HT-29 (cell line): ENCODE measurements at regions not wholly inside any gene's neighbourhood (a gene's known extent, or its start where the extent isn't known, plus 50 kb on each side); places are given as distances from the start of the nearest gene placed in this dataset.
"Not testable (repeated sequence)": the region's sequence is repeated elsewhere in the genome, so short reads cannot be mapped to it uniquely, and the experiment has no call there.

Source experiments
- DNase-seq: peaks from one replicate; pipeline ENCODE4 v3.0.0-alpha.2; 2015; ENCODE audit warnings: low spot score

DNA sequence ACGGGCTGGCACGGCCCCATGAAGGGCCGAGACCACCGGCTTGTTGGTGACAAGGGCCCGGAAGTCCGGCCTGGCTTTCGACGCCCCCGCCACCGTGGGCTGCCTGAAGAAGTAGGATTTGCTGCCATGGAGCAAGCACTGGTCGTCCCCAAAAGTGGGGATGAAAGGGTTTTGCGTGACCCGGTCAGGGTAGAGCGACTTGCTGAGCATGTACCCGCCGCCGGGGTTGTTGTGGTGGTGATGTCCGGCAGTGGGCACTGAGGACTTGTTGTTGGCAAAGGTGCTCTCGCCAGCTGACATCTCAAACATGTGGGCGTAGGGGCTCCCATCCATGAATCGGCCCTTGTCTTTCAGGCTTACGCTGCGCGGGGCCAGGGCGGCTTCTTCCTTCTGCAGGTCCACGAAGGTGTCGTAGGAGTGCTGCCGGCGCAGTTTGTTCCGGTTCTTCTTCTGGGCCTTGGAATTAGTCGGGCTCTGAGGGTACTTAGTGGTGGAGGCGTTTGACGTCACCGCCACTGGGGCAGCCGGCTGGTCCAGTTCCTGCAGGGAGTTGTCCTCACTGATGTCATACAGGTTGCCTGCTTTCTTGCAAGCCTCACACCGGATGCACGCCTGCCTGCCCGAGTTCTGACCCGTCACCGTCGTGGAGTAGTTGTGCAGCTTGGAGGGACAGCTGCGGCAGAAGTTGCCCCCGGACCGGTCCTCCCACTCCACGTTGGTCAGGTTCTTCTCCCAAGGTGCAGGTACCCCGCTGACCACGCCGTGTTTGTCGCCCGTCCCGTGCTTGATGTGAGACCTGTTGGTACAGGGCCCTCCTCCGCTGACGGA lies 366.6 kb downstream of the EMP1 start:
- DNase-seq, result no peak

- no peak for DNase-seq
Measured at GRCh38 chr12:13561923-13562322, 365.4 kb downstream of the EMP1 start.

- DNase-seq, result peak; percentile 94
Measured at GRCh38 chr12:13559318-13559978, 362.9 kb downstream of the EMP1 start.

DNA sequence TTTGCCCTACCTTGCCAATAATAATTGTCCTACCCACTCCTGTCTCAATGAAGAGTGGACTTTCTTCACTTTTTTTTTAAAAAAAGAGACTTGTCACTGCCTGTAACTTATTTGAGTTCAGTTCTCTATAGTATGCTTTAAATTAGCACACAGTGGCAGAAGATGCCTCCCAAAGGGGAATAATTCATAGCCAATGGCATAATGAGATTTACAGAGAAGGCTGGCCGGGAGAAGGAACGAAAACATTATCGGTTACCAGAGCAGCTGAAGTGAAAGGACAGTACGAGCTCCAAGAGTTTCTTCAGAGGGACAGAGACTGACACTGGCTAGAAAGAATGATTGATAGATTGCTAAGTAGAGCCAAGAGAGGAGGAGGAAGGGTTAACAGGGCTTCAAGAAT lies 356.3 kb downstream of the EMP1 start:
- no peak for DNase-seq

DNA sequence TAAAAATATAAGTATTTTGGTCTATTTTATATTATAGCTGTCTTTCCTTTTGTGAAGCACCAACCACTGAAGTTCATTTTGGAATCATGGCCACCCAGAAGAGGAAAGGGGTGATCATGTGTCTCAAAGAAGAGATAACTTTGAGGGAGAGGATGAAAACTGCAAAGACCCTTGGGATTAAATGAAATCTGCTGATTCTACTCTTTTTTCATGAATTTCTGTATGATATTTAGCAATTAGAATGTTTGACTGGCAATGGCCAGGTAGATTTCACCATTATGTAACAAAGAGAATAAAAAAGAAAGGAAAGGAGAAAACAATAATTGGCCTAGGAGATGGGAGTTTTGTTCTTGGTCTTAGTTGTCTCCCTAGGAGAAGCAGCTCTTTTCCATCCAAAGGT lies 350.8 kb downstream of the EMP1 start:
- DNase-seq, result no peak

DNA sequence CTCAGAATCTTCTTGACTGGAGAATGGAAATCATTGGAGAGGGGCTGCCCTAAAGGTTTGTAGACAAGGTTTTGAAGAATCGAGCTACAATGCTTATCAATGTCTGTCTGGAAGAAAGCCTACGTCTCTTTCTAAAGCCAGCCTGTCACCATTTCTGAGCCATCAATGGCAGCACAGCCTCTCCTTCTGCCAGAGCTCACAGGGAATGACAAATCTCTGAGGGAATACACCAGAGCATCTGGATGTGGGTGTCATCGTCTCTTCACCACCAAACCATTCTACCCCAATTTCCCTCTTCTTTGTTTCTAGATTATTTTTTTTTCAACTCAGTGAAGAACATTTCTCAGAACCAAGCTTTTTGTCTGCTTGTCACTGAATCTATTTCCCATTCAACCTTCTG lies 349.7 kb downstream of the EMP1 start:
- no peak for DNase-seq

GRCh38 chr12:13539051-13539450 lies 342.5 kb downstream of the EMP1 start:
- peak; percentile 32 for DNase-seq

DNA sequence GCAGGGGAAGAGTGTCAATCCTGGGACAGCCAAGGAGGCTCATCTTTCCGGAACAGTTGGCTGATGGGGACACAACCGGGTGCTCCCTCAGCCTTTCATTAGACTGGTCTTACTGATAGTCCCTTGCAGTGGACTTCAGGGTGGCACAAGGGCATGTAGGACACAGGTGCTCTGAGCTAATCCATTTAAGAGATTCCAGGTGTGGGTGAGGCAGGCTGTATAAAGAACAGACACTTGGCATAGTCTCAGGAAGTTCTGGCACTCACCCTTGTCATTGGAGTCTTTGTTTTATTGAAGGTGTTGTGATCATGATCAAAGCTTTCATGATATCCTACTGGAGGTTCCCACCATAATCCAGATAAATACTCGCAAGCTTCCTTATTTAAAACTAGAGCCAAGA lies 341.6 kb downstream of the EMP1 start:
- peak; percentile 62 for DNase-seq

DNA sequence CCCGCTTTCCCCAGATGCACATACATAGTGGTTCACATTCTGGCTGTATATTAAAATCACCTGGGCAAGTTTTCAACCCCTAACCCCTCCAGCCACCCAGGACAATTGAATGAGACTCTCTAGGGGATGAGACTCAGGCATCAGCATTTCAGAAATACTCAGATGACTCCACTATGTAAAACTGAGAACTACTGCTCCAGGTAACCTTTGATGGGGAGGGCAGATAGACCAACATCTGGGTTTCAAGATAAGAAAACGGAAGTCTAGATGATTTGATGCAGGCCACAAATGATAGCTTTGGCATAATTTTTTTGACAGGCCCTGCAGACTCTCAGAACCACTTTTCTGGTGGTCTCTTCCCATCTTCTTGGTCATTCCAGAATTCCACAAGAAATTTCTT lies 341.1 kb downstream of the EMP1 start:
- DNase-seq, result no peak

DNA sequence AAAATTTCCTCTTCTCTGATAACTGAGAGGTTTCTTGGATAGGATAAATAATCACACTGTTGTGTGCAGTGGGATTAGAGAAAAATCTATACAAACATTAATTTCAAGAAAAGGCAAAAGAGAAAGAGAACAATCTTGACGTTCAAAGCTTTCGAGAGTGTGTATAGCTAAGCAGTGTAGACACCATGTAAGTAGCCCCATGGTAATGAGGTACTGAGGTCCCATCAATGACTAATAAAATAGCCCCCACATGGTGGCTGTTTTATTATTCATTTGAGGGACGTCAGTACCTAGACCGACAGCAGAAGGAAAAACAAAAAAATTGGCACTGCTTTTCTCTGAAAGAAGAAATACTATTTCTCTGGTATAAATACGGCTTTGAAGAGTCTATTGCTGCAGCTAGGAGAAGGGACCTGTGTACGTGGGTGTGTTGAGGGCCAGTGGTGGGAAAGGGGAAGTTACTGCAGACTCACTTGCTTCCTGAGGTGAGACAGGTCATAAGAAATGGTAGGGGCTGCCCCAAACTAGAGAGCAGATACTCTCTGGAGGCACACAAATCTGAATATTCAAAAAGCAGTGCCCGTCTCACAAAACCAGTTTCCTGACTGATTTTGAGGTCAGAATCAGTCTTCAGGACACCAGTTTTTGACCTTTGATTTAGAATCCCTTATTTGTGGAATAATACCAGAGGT lies 339.8 kb downstream of the EMP1 start:
- no peak for DNase-seq

DNA sequence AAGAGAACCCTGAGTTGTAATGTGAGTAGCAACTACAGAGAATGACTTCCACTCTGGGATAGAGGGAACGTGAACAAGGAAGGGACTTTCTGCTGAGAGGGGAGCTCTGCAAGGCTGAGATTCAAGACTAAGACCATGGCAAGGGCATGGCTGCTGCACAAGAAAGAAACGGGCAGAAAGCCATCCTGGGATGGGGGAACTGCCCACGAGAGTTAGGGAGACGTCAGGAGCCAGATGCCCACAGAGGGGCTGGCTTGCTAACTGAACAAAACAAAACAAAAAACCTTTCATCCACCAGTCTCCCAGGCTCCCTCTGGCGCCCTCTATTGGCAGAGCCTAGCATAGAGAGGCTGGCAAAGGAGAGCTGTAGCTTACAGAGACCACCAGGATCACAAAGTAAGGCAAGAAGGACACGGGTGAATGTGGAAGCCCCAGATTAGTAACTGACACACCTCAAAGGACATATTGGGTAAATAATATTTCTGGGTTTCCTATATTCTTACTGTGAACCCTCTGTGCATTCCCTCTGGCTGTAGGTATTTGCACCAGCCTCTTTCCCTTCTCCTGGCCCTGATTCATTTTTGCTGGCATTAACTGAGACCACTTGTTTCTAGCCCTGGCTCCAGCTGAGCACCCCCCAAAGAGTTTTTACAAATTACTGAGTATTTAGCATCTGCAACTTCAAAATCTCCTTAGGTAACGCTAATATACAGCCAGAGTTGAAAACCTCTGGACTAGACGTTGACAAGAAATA lies 338.3 kb downstream of the EMP1 start:
- peak; percentile 67 for DNase-seq

DNA sequence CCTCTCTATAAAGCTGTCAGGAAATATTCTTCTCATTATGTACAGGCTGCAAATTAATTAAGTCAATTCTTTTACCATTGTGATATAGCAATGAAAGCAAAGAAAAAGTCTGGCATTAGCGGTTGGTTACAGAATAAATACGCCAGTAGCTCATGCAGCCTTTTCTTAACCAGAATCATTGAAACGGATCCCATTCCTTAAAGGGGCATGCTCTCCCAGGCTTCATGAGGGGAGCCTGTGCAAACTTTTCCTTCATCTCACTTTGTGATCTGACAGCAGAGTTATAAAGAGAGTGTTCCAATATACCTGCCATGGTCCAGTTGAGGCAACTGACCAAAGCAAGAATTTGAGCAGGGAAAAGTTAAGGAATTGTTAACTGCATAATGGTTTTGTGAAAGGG lies 337.7 kb downstream of the EMP1 start:
- no peak for DNase-seq

DNA sequence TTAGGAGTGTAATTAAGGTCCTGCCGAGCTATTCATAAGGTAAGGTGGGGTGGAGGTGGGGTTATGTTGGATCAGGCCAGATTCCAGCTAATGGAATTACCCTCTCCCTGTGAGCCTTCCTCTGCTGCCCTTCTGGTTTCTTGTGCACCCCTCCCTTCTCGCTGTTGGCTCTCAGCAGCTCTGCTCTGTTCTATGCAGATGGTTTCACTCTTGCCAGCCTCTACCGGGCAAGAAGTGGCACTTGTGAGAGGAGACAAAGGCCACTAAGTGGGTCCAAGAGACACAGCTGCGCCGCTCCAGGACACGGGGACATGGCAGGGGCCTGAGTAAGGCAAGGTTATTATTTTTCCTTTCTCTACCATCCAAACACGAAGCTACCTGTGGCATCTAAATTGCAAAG lies 334.4 kb downstream of the EMP1 start:
- DNase-seq, result no peak

DNA sequence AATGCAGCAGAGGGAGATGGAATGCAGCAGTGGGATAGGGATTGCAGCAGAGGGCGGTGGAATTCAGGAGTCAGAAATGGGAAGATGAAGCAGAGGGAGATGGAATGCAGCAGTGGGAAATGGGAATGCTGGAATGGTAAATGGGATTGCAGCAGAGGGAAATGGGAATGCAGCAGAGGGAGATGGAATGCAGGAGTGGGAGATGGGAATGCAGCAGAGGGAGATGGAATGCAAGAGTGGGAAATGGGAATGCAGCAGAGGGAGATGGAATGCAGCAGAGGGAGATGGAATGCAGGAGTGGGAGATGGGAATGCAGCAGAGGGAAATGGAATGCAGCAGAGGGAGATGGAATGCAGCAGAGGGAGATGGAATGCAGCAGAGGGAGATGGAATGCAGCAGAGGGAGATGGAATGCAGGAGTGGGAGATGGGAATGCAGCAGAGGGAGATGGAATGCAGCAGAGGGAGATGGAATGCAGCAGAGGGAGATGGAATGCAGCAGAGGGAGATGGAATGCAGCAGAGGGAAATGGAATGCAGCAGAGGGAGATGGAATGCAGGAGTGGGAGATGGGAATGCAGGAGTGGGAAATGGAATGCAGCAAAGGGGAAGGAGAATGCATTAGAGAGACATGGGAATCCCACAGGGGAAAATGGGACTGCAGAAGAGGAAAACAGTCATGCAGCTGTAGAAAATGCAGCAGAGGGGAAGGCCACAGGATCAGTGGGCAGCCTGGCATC lies 329.8 kb downstream of the EMP1 start:
- not testable (repeated sequence) for DNase-seq

DNA sequence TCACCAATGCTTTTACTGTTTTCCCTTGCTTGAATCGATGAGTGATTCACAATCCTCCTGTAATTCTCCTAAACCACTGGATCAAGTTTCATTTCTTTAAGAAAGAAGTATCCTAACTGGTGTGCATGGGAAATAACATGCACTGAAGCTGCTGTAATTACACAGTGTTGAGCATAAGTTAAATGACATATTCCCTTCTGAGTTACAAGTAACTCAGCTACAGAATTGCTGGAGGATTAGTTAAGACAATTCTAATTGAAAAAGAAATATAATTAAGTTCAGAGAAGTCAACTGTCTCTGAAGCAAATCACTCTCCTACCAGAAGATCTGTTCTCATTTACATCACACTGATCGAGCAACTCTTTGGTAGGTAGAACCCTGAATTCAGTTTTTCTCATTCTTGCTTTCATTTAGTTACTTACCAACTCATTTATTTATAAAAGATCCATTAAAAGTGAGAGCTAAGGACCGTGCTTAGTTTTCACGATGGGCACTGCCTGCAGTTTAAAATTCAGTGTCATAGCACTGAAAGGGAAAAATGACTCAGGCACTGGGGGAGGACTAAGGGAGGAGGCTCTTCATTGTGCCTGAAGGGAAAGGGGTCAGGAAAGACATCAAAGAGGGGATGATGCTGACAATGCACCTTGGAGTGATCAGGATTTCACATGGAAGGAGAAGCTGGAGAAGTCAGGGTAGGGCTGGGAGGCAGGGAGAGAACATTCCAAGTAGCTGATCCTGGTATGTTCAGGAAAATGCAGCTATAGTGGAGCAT lies 327.2 kb downstream of the EMP1 start:
- no peak for DNase-seq

GRCh38 chr12:13518034-13518433 lies 321.5 kb downstream of the EMP1 start:
- not testable (repeated sequence) for DNase-seq

GRCh38 chr12:13509740-13510139 lies 313.2 kb downstream of the EMP1 start:
- no peak for DNase-seq

GRCh38 chr12:13505636-13506035 lies 309.1 kb downstream of the EMP1 start:
- DNase-seq, result no peak

DNA sequence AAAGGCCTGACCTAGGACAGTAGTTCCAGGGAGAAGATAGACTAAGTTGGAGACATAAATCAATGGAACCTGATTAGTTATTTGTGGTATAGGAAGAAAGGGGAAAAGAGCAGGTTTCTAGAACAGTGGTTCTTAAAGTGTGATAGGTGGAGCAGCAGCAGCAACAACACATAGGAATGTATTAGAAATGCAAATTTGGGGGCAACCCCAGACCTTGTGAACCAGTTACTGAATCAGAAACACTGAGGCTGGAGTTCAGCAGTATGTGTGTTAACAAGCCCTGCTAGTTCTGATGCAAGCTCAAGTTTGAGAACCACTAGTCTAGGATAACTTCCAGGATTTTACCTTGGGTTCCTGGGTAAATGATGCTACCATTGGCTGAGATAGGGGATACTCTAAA lies 308.7 kb downstream of the EMP1 start:
- DNase-seq, result no peak

DNA sequence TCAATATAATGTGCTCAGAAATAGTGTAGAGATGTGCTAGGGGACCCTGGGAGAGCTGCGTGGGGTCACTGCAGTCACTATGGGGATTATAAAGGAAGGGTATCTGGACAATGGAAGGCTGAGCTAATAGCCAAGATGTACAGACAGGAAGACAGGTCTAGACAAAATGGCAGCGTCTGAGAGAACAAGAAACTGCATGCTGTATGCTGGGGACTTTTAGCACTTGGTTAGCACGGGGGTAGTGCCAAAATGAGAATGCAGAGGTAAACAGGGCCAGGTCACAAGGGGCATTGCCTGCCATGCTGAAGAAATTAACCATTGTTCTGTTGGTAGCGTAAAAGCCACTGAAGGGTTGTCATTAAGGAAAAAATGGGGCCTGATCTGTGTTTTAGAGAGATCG lies 308.2 kb downstream of the EMP1 start:
- no peak for DNase-seq
